Stimulated activated CD4-positive, alpha-beta T cell treated with anti-CD3 and anti-CD28 coated beads, Interleukin-15, amount 100 ng/mL, for 24 hours (primary cell): ENCODE measurements at regions not wholly inside any gene's neighbourhood (a gene's known extent, or its start where the extent isn't known, plus 50 kb on each side); places are given as distances from the start of the nearest gene placed in this dataset.
"Not testable (repeated sequence)": the region's sequence is repeated elsewhere in the genome, so short reads cannot be mapped to it uniquely, and the experiment has no call there.

Source experiments
- DNase-seq: peaks from one replicate; pipeline ENCODE4 v3.0.0-alpha.2; 2020

- not testable (repeated sequence) for DNase-seq
Observed at GRCh38 chr16:25561723-25562122, 130.0 kb upstream of the HS3ST4 start.

GRCh38 chr16:25556968-25557312, 134.8 kb upstream of the HS3ST4 start:
- not testable (repeated sequence) for DNase-seq

GRCh38 chr16:25556289-25556967, 135.3 kb upstream of the HS3ST4 start:
- not testable (repeated sequence) for DNase-seq

- DNase-seq, result no peak
Observed at GRCh38 chr16:25553711-25554436, 137.9 kb upstream of the HS3ST4 start.

- DNase-seq, result no peak
Observed at GRCh38 chr16:25550647-25551046, 141.1 kb upstream of the HS3ST4 start.

- no peak for DNase-seq
Observed at GRCh38 chr16:25546791-25547190, 145.0 kb upstream of the HS3ST4 start.

- no peak for DNase-seq
Observed at GRCh38 chr16:25544294-25544693, 147.5 kb upstream of the HS3ST4 start.

GRCh38 chr16:25542306-25542705, 149.5 kb upstream of the HS3ST4 start:
- no peak for DNase-seq

GRCh38 chr16:25539767-25540166, 152.0 kb upstream of the HS3ST4 start:
- DNase-seq, result not testable (repeated sequence)

GRCh38 chr16:25523183-25523582, 168.6 kb upstream of the HS3ST4 start:
- no peak for DNase-seq

GRCh38 chr16:25512041-25512440, 179.7 kb upstream of the HS3ST4 start:
- DNase-seq, result no peak

- no peak for DNase-seq
Observed at GRCh38 chr16:25509456-25509855, 182.3 kb upstream of the HS3ST4 start.

- DNase-seq, result no peak
Observed at GRCh38 chr16:25501530-25502255, 190.1 kb upstream of the HS3ST4 start.

- no peak for DNase-seq
Observed at GRCh38 chr16:25494292-25494691, 197.5 kb upstream of the HS3ST4 start.

GRCh38 chr16:25493136-25493811, 198.5 kb upstream of the HS3ST4 start:
- DNase-seq, result no peak

GRCh38 chr16:25488435-25488834, 203.3 kb upstream of the HS3ST4 start:
- no peak for DNase-seq

- no peak for DNase-seq
Observed at GRCh38 chr16:25487888-25488287, 203.9 kb upstream of the HS3ST4 start.

GRCh38 chr16:25481636-25482035, 210.1 kb upstream of the HS3ST4 start:
- DNase-seq, result no peak

- DNase-seq, result no peak
Observed at GRCh38 chr16:25478476-25478875, 213.3 kb upstream of the HS3ST4 start.

- no peak for DNase-seq
Observed at GRCh38 chr16:25464058-25464457, 206.4 kb upstream of the ZKSCAN2 start.

GRCh38 chr16:25449802-25450201, 192.2 kb upstream of the ZKSCAN2 start:
- DNase-seq, result no peak

GRCh38 chr16:25443994-25444393, 186.3 kb upstream of the ZKSCAN2 start:
- no peak for DNase-seq

GRCh38 chr16:25434064-25434463, 176.4 kb upstream of the ZKSCAN2 start:
- no peak for DNase-seq
